ENCODE measurements at regions not wholly inside any gene's neighbourhood (a gene's known extent, or its start where the extent isn't known, plus 50 kb on each side); places are given as distances from the start of the nearest gene placed in this dataset.

GRCh38 chr5:57696825-57697570, 214.4 kb upstream of the ACTBL2 start:
- WGBS = 25% methylated on average over 4 of the region's 4 CpGs
- H3K36me3 ChIP-seq (ENCODE audit: insufficient read depth) = no peaks in the 10 kb centered on the region
- no peak overlapping the region for H3K4me3 ChIP-seq (ENCODE audit: low read depth, low read length)
- H3K4me1 ChIP-seq (ENCODE audit: insufficient read depth) = no peaks in the 10 kb centered on the region
- peak overlapping the region; percentile 38 for H3K27ac ChIP-seq (ENCODE audit: low read depth)
- DNase-seq (ENCODE audit: extremely low spot score) = peak; percentile 15

- Histone ChIP-seq H3K27ac (ENCODE audit: low read depth) (no peak overlapping the region), H3K4me1 (ENCODE audit: insufficient read depth) (no peaks in the 10 kb centered on the region), H3K4me3 (ENCODE audit: low read depth, low read length) (no peak overlapping the region), H3K36me3 (ENCODE audit: insufficient read depth) (no peaks in the 10 kb centered on the region)
- DNase-seq (ENCODE audit: extremely low spot score) = no peak
- WGBS = 63% methylated on average over 1 of the region's 1 CpG
Measured at GRCh38 chr5:57696389-57696769, 213.8 kb upstream of the ACTBL2 start.

- Histone ChIP-seq H3K4me3 (ENCODE audit: low read depth, low read length) (no peak overlapping the region), H3K36me3 (ENCODE audit: insufficient read depth) (no peaks in the 10 kb centered on the region), H3K27ac (ENCODE audit: low read depth) (no peak overlapping the region), H3K4me1 (ENCODE audit: insufficient read depth) (no peaks in the 10 kb centered on the region)
- DNase-seq (ENCODE audit: extremely low spot score) = no peak
- 74% methylated on average over 4 of the region's 4 CpGs for WGBS
Measured at GRCh38 chr5:57695706-57696388, 213.2 kb upstream of the ACTBL2 start.

- 58% methylated on average over 5 of the region's 5 CpGs for WGBS
- no peaks in the 10 kb centered on the region for H3K4me1 ChIP-seq (ENCODE audit: insufficient read depth)
- no peaks in the 10 kb centered on the region for H3K36me3 ChIP-seq (ENCODE audit: insufficient read depth)
- DNase-seq (ENCODE audit: extremely low spot score) = no peak
- H3K4me3 ChIP-seq (ENCODE audit: low read depth, low read length) = no peak overlapping the region
- H3K27ac ChIP-seq (ENCODE audit: low read depth) = no peak overlapping the region
Measured at GRCh38 chr5:57695179-57695578, 212.6 kb upstream of the ACTBL2 start.

- no peak for DNase-seq (ENCODE audit: extremely low spot score)
- no peak overlapping the region for H3K4me3 ChIP-seq (ENCODE audit: low read depth, low read length)
- H3K36me3 ChIP-seq (ENCODE audit: insufficient read depth) = no peaks in the 10 kb centered on the region
- no peaks in the 10 kb centered on the region for H3K4me1 ChIP-seq (ENCODE audit: insufficient read depth)
- 81% methylated on average over 8 of the region's 8 CpGs for WGBS
- H3K27ac ChIP-seq (ENCODE audit: low read depth) = no peak overlapping the region
Measured at GRCh38 chr5:57693488-57694305, 211.1 kb upstream of the ACTBL2 start.

- Histone ChIP-seq H3K4me3 (ENCODE audit: low read depth, low read length) (no peak overlapping the region), H3K36me3 (ENCODE audit: insufficient read depth) (no peaks in the 10 kb centered on the region), H3K27ac (ENCODE audit: low read depth) (no peak overlapping the region), H3K4me1 (ENCODE audit: insufficient read depth) (no peaks in the 10 kb centered on the region)
- no peak for DNase-seq (ENCODE audit: extremely low spot score)
- 58% methylated on average over 6 of the region's 6 CpGs for WGBS
Measured at GRCh38 chr5:57692582-57693487, 210.2 kb upstream of the ACTBL2 start.

GRCh38 chr5:57690724-57691123, 208.1 kb upstream of the ACTBL2 start:
- DNase-seq (ENCODE audit: extremely low spot score) = no peak
- no peak overlapping the region for H3K4me3 ChIP-seq (ENCODE audit: low read depth, low read length)
- WGBS = 90% methylated on average over 2 of the region's 2 CpGs
- H3K27ac ChIP-seq (ENCODE audit: low read depth) = no peak overlapping the region
- peaks cover 2% of the 10 kb centered on the region for H3K4me1 ChIP-seq (ENCODE audit: insufficient read depth)
- no peaks in the 10 kb centered on the region for H3K36me3 ChIP-seq (ENCODE audit: insufficient read depth)

GRCh38 chr5:57687596-57687995, 205.0 kb upstream of the ACTBL2 start:
- WGBS = 88% methylated on average over 3 of the region's 3 CpGs
- no peak overlapping the region for H3K4me3 ChIP-seq (ENCODE audit: low read depth, low read length)
- H3K36me3 ChIP-seq (ENCODE audit: insufficient read depth) = no peaks in the 10 kb centered on the region
- no peak overlapping the region for H3K27ac ChIP-seq (ENCODE audit: low read depth)
- peaks cover 2% of the 10 kb centered on the region for H3K4me1 ChIP-seq (ENCODE audit: insufficient read depth)
- no peak for DNase-seq (ENCODE audit: extremely low spot score)

- H3K4me1 ChIP-seq (ENCODE audit: insufficient read depth) = peaks cover 2% of the 10 kb centered on the region
- H3K4me3 ChIP-seq (ENCODE audit: low read depth, low read length) = no peak overlapping the region
- no peak overlapping the region for H3K27ac ChIP-seq (ENCODE audit: low read depth)
- WGBS = 83% methylated on average over 3 of the region's 3 CpGs
- DNase-seq (ENCODE audit: extremely low spot score) = no peak
- no peaks in the 10 kb centered on the region for H3K36me3 ChIP-seq (ENCODE audit: insufficient read depth)
Measured at GRCh38 chr5:57685516-57686255, 203.1 kb upstream of the ACTBL2 start.

GRCh38 chr5:57684299-57684702, 201.7 kb upstream of the ACTBL2 start:
- 87% methylated on average over 1 of the region's 1 CpG for WGBS
- no peak overlapping the region for H3K4me3 ChIP-seq (ENCODE audit: low read depth, low read length)
- peaks cover 2% of the 10 kb centered on the region for H3K4me1 ChIP-seq (ENCODE audit: insufficient read depth)
- H3K27ac ChIP-seq (ENCODE audit: low read depth) = no peak overlapping the region
- no peaks in the 10 kb centered on the region for H3K36me3 ChIP-seq (ENCODE audit: insufficient read depth)
- no peak for DNase-seq (ENCODE audit: extremely low spot score)

- Histone ChIP-seq H3K27ac (ENCODE audit: low read depth) (no peak overlapping the region), H3K36me3 (ENCODE audit: insufficient read depth) (no peaks in the 10 kb centered on the region), H3K4me1 (ENCODE audit: insufficient read depth) (peaks cover 2% of the 10 kb centered on the region), H3K4me3 (ENCODE audit: low read depth, low read length) (no peak overlapping the region)
- WGBS = 66% methylated on average over 2 of the region's 2 CpGs
- no peak for DNase-seq (ENCODE audit: extremely low spot score)
Measured at GRCh38 chr5:57683036-57683630, 200.5 kb upstream of the ACTBL2 start.

GRCh38 chr5:57681942-57682341, 199.3 kb upstream of the ACTBL2 start:
- WGBS = 93% methylated on average over 3 of the region's 3 CpGs
- no peak overlapping the region for H3K27ac ChIP-seq (ENCODE audit: low read depth)
- no peak overlapping the region for H3K4me3 ChIP-seq (ENCODE audit: low read depth, low read length)
- DNase-seq (ENCODE audit: extremely low spot score) = no peak
- H3K36me3 ChIP-seq (ENCODE audit: insufficient read depth) = no peaks in the 10 kb centered on the region
- peaks cover 2% of the 10 kb centered on the region for H3K4me1 ChIP-seq (ENCODE audit: insufficient read depth)

All from urinary bladder (tissue), 3 donors.